Lower leg skin (tissue), 4 donors: ENCODE measurements at regions not wholly inside any gene's neighbourhood (a gene's known extent, or its start where the extent isn't known, plus 50 kb on each side); places are given as distances from the start of the nearest gene placed in this dataset.

Experiments used
- DNase-seq, 2 donors: peaks; one replicate each; pipeline ENCODE4 v3.0.0-alpha.2; 2019; ENCODE audit warnings: low spot score in 2 of 2
- H3K4me3 ChIP-seq: fragments of 200-600 bp; sonication (generic); 2 replicates; pipeline ENCODE4 v1.5.1; 2017; ENCODE audit warnings: mild to moderate bottlenecking, low read depth; ENCODE audit not compliant: poor library complexity, severe bottlenecking
- POLR2A ChIP-seq, 2 donors: fragments of 450-650 bp; IDR thresholded peaks; one replicate each; pipeline ENCODE4 v1.6.1; 2016 to 2017; ENCODE audit warnings: antibody characterized with exemption in 2 of 2, mild to moderate bottlenecking in 1 of 2, moderate library complexity in 1 of 2
- WGBS, 2 donors: methylation state at CpG; one replicate each; pipeline ENCODE4 v1.1.5; 2018; 5-methylcytosine and 5-hydroxymethylcytosine counted together
- intact Hi-C: fragments of 100-400 bp; cut with DNase I; formaldehyde crosslinking; loops from one replicate; pipeline ENCODE4 v1.15.0; 2023; ENCODE audit warnings: low total_unique reads
- TF ChIP-seq, protein P1 (sequence below), 3 donors: fragments of 450-650 bp; IDR thresholded peaks; one replicate each; pipeline ENCODE4 v1.5.1; 2016; ENCODE audit warnings: antibody characterized with exemption in 3 of 3, mild to moderate bottlenecking in 3 of 3, moderate library complexity in 2 of 3

GRCh38 chr1:201589186-201589585 lies 50.3 kb downstream of the NAV1 start:
- TF ChIP-seq, protein P1, sequence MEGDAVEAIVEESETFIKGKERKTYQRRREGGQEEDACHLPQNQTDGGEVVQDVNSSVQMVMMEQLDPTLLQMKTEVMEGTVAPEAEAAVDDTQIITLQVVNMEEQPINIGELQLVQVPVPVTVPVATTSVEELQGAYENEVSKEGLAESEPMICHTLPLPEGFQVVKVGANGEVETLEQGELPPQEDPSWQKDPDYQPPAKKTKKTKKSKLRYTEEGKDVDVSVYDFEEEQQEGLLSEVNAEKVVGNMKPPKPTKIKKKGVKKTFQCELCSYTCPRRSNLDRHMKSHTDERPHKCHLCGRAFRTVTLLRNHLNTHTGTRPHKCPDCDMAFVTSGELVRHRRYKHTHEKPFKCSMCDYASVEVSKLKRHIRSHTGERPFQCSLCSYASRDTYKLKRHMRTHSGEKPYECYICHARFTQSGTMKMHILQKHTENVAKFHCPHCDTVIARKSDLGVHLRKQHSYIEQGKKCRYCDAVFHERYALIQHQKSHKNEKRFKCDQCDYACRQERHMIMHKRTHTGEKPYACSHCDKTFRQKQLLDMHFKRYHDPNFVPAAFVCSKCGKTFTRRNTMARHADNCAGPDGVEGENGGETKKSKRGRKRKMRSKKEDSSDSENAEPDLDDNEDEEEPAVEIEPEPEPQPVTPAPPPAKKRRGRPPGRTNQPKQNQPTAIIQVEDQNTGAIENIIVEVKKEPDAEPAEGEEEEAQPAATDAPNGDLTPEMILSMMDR (IDR thresholded peaks at IDR 0.05): no peak
- WGBS, 2 donors: 88 to 96% methylated on average over 3 of the region's 3 CpGs
- DNase-seq: no peak
- H3K4me3 ChIP-seq: no peak overlapping the region
- intact Hi-C loops: no loop called here

DNA sequence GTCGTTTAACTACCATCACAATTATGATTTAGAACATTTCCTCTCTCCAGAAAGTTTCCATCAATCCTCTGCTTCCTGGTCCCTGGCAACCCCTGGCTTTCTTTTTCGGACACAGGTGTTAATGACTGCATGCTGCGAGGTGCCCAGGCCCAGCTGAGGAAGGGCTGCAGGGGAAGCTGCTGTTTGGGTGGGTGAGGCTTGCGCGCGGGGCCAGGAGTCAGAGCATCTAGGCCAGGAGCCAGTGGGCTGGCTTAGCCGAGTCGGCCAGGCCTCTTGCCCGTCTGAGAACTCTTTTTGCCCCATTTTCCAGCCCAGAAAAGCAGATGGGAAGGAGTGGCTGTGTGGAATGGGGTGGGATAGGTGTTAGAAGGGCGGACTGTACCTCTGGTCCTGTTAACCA lies 51.5 kb downstream of the NAV1 start:
- TF ChIP-seq, protein P1 (IDR thresholded peaks at IDR 0.05): no peak
- no peak for TF ChIP-seq POLR2A (IDR thresholded peaks at IDR 0.05)
- intact Hi-C loops: loop anchor here (10.0 kb wide), 1 partner anchor 64 kb away; no protein-coding TSS in a partner anchor
- 69 to 80% methylated on average over 10 of the region's 10 CpGs for WGBS, 2 donors

DNA sequence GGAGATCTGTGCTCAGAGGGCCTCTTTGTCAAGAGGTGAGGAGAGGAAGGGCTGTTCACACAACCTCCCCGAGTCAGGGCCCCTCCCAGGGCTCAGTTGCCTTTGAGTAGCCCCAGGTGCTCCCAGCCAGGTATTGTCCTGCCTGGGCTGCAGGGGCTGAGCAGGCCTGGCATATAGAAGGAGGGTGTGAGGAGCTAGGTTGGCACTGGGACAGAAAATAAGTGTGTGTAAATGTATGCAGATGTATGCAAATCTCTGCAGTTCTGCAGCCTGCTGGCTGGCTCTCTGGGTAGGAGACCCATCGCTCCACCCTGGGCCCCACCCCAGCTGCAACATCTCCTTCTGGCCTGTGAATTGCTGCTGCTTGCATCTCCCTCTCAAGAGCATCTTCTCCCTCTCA lies 52.4 kb downstream of the NAV1 start:
- intact Hi-C loops: loop anchor here (10.0 kb wide), 1 partner anchor 63 kb away; no protein-coding TSS in a partner anchor
- TF ChIP-seq, protein P1 (IDR thresholded peaks at IDR 0.05): no peak
- TF ChIP-seq POLR2A (IDR thresholded peaks at IDR 0.05): no peak
- WGBS, 2 donors: 74 to 77% methylated on average over 2 of the region's 2 CpGs
- no peak overlapping the region for H3K4me3 ChIP-seq
- no peak for DNase-seq

More for the DNA sequence above, 51.5 kb downstream of the NAV1 start:
- DNase-seq: no peak
- H3K4me3 ChIP-seq: no peak overlapping the region

DNA sequence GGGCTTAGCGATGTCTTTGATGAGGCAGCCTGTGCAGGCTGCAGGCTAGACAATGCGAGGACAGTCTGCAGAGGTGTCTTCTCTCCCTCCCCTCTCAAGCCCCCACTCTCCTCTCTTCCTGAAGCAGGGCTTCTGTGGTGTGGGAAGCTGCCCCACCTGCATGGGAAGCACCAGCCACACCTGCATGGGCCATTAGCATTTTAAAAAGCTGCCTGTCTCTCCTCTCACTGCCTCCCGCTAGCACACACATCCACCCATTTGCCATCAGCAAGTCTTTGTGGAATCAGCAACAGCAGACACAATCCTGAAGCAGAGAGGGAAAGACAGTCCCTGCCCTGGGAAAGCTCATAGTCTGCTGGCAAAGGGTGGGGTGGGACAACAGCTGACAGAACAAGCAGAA lies 53.1 kb downstream of the NAV1 start:
- intact Hi-C loops: loop anchor here (10.0 kb wide), 1 partner anchor 63 kb away; no protein-coding TSS in a partner anchor
- 83 to 89% methylated on average over 3 of the region's 3 CpGs for WGBS, 2 donors
- no peak for DNase-seq
- no peak for TF ChIP-seq POLR2A (IDR thresholded peaks at IDR 0.05)
- TF ChIP-seq, protein P1 (IDR thresholded peaks at IDR 0.05): no peak
- H3K4me3 ChIP-seq: no peak overlapping the region

DNA sequence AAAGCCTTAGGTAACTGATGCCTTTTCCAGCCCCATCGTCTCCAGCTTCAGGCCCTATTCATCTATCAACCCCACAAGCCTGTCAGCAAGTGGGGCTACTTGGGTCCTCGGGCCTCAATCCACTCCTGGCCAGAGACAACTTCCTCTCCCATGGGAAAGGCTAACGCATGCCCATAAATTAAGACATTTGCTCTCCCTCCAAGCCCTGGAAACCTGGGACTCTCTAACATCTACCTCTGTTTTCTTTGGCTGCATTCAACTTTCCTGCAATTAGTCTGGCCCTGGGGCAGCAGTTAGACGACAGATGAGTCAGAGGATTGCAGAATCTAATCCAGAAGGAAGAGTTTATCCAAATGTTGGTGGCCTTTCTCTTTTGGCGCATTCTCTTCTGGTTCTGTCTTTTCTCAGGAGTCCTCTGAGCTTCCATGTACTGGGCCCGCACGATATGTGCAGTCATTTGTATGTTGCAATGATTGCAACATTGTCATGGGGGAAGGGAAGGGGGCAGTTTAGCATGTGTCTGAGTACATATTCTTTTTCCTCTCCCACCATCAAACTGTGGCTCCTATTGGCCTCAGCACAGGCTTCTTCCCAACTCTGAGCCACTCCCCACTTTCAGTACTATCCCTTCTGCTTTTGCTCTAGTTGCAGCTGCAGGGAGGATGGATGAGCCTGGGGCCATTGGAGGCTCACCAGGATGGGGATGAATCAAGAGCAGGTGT lies 54.4 kb downstream of the NAV1 start:
- intact Hi-C loops: loop anchor here (10.0 kb wide), 1 partner anchor 61 kb away; no protein-coding TSS in a partner anchor
- H3K4me3 ChIP-seq: no peak overlapping the region
- WGBS, 2 donors: 19 to 26% methylated on average over 7 of the region's 7 CpGs
- TF ChIP-seq, protein P1 (IDR thresholded peaks at IDR 0.05): no peak
- no peak for TF ChIP-seq POLR2A (IDR thresholded peaks at IDR 0.05)
- peak; percentile 79 to 89 for DNase-seq
